ENCODE measurements at regions not wholly inside any gene's neighbourhood (a gene's known extent, or its start where the extent isn't known, plus 50 kb on each side); places are given as distances from the start of the nearest gene placed in this dataset.

- Mint-ChIP-seq H3K27ac (no peak overlapping the region), H3K9me3 (peaks cover 15% of the 10 kb centered on the region in 2 experiments; a peak in 4 of 5 replicates), H3K4me1 (no peaks in the 10 kb centered on the region), H3K36me3 (ENCODE audit: insufficient read depth in 1 of 3, low read depth in 3 of 3) (peaks cover 8 to 17% (median 16%) of the 10 kb centered on the region in 3 experiments), H3K27me3 (ENCODE audit: low read depth) (no peaks in the 10 kb centered on the region; the same call in 1 of the 2 replicates), H3K4me3 (no peak overlapping the region)
- Histone ChIP-seq H3K18ac (ENCODE audit: insufficient read length, low read depth, low read length) (no peak overlapping the region), H3K4me1 (ENCODE audit: insufficient read depth, low read length) (no peaks in the 10 kb centered on the region), H4K91ac (ENCODE audit: insufficient read length, low read depth, low read length) (no peak overlapping the region), H3K4ac (ENCODE audit: low read depth, low read length) (no peak overlapping the region), H2BK12ac (ENCODE audit: insufficient read length, low read depth, low read length) (no peak overlapping the region), H3K79me1 (ENCODE audit: insufficient read depth, low read depth, low read length, poor library complexity, severe bottlenecking) (no peaks in the 10 kb centered on the region), H4K8ac (replicated peaks; ENCODE audit: insufficient read length, low read depth, low read length) (no peak overlapping the region), H4K5ac (ENCODE audit: insufficient read length, low read depth, low read length) (no peak overlapping the region), H3K23ac (ENCODE audit: insufficient read length, low read depth, low read length) (no peak overlapping the region), H3K23me2 (ENCODE audit: insufficient read length, low read depth, low read length, poor library complexity, severe bottlenecking) (no peaks in the 10 kb centered on the region), H4K20me1 (ENCODE audit: control insufficient read depth, insufficient read depth, insufficient read length) (no peaks in the 10 kb centered on the region), H3K14ac (ENCODE audit: insufficient read depth, low read length) (no peak overlapping the region), H3K56ac (ENCODE audit: insufficient read length, low read depth, low read length) (no peak overlapping the region), H2AFZ (ENCODE audit: low read length) (no peak overlapping the region), H3K9ac (ENCODE audit: extremely low read depth, insufficient read length, low read length) (no peak overlapping the region), H3K4me2 (ENCODE audit: insufficient read depth, insufficient read length, low read length) (no peak overlapping the region), H3K27me3 (ENCODE audit: insufficient read depth, low read length) (no peaks in the 10 kb centered on the region), H2BK20ac (ENCODE audit: low read depth, low read length, poor library complexity, severe bottlenecking) (no peak overlapping the region), H3K27ac (ENCODE audit: insufficient read length, low read depth, low read length) (no peak overlapping the region), H3T11ph (ENCODE audit: low read length) (no peak overlapping the region), H3K79me2 (ENCODE audit: insufficient read depth, low read length) (no peaks in the 10 kb centered on the region), H2AK5ac (ENCODE audit: insufficient read length, low read length) (no peak overlapping the region), H3K9me3 (ENCODE audit: control insufficient read depth, low read depth, low read length) (no peaks in the 10 kb centered on the region), H2BK120ac (ENCODE audit: low read depth, low read length, poor library complexity, severe bottlenecking) (no peak overlapping the region), H2BK15ac (ENCODE audit: low read depth, low read length) (no peak overlapping the region), H2BK5ac (ENCODE audit: insufficient read length, low read length) (no peak overlapping the region)
- no peak for TF ChIP-seq CTCF (conservative IDR thresholded peaks at IDR 0.05)
- WGBS (ENCODE audit: extremely low coverage, insufficient read length, low lambda C conversion rate) = no CpG with 5 or more reads among the region's 2 CpGs
- no peak for DNase-seq
Measured at GRCh38 chr11:95571718-95572260, 217.8 kb downstream of the FAM76B start.
